Naive B cell (primary cell): ENCODE measurements at regions not wholly inside any gene's neighbourhood (a gene's known extent, or its start where the extent isn't known, plus 50 kb on each side); places are given as distances from the start of the nearest gene placed in this dataset.
"Not testable (repeated sequence)": the region's sequence is repeated elsewhere in the genome, so short reads cannot be mapped to it uniquely, and the experiment has no call there.

ENCODE experiments used
- ATAC-seq, 2 donors: fragments of 150-1000 bp; cut with Tn5 transposase; 2 replicates each; pipeline ENCODE4 v1.10.0; 2021; ENCODE audit warnings: low read depth in 2 of 2, mild to moderate bottlenecking in 2 of 2, moderate library complexity in 2 of 2
- DNase-seq: peaks from one replicate; pipeline ENCODE4 v3.0.0; 2022
- H3K27ac Mint-ChIP-seq, 6 donors: one replicate each; pipeline ENCODE4 v1.8.0; 2020 to 2022; ENCODE audit warnings: mild to moderate bottlenecking in 6 of 6, mixed read lengths in 6 of 6, moderate library complexity in 5 of 6, inconsistent platforms in 2 of 6
- H3K27me3 Mint-ChIP-seq, 3 donors: one replicate each; pipeline ENCODE4 v1.8.0; 2021 to 2022; ENCODE audit warnings: mixed read lengths in 3 of 3, mild to moderate bottlenecking in 1 of 3
- H3K36me3 Mint-ChIP-seq, 2 donors: one replicate each; pipeline ENCODE4 v1.8.0; 2020 to 2022; ENCODE audit warnings: mixed read lengths in 2 of 2, inconsistent platforms in 1 of 2, mild to moderate bottlenecking in 1 of 2
- H3K4me1 Mint-ChIP-seq, 3 donors: one replicate each; pipeline ENCODE4 v1.8.0; 2020 to 2022; ENCODE audit warnings: mixed read lengths in 3 of 3, inconsistent platforms in 1 of 3, mild to moderate bottlenecking in 1 of 3, moderate library complexity in 1 of 3
- H3K4me3 Mint-ChIP-seq, 8 donors: one replicate each; pipeline ENCODE4 v1.8.0; 2020 to 2022; ENCODE audit warnings: mild to moderate bottlenecking in 8 of 8, mixed read lengths in 8 of 8, moderate library complexity in 8 of 8, inconsistent platforms in 2 of 8
- H3K9me3 Mint-ChIP-seq, 7 donors: one replicate each; pipeline ENCODE4 v1.8.0; 2020 to 2022; ENCODE audit warnings: mixed read lengths in 7 of 7, mild to moderate bottlenecking in 5 of 7, inconsistent platforms in 2 of 7, moderate library complexity in 1 of 7

- Mint-ChIP-seq H3K27ac (peak overlapping the region in 1 of 6 donors; percentile 22), H3K9me3 (no peaks in the 10 kb centered on the region), H3K27me3 (no peaks in the 10 kb centered on the region), H3K36me3 (no peaks in the 10 kb centered on the region), H3K4me1 (peaks cover 5 to 10% (median 5%) of the 10 kb centered on the region in 3 donors), H3K4me3 (peak overlapping the region in 3 of 8 donors; percentile 42 to 67 (median 63))
- DNase-seq (no peak), ATAC-seq (peak; percentile 21 to 35)
Observed at GRCh38 chr21:19440792-19441655, 1037.4 kb upstream of the TMPRSS15 start.

DNA sequence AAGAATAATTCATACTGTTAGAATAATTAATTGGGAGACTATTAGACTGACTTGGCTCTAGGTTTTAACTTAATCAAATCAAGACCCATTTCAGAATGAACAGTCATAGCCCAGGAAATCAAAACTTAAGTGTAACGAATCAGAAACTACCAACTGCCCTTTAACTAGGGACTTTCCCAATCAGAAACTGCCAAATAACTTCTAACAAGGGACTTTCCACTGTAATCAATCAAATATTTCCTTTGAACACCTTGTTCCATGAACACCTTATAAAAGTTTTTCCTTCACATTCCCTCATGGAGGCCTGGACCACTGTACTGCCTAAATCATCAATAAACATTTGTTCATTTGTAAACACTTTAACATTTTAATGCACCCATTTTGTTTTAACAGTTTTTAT is 1054.7 kb upstream of the TMPRSS15 start:
- no peak overlapping the region for H3K27ac Mint-ChIP-seq

GRCh38 chr21:19461481-19462205 is 1058.1 kb upstream of the TMPRSS15 start:
- H3K36me3 Mint-ChIP-seq, result no peaks in the 10 kb centered on the region
- H3K9me3 Mint-ChIP-seq, result peaks cover 0 to 5% (median 3%) of the 10 kb centered on the region in 7 donors
- H3K4me1 Mint-ChIP-seq, result no peaks in the 10 kb centered on the region
- no peak overlapping the region for H3K4me3 Mint-ChIP-seq
- DNase-seq (no peak), ATAC-seq (no peak)
- H3K27me3 Mint-ChIP-seq, result no peaks in the 10 kb centered on the region
- H3K27ac Mint-ChIP-seq, result no peak overlapping the region

More for the DNA sequence above, 1054.7 kb upstream of the TMPRSS15 start:
- H3K4me3 Mint-ChIP-seq, result no peak overlapping the region
- H3K9me3 Mint-ChIP-seq, result peaks cover 0 to 5% (median 3%) of the 10 kb centered on the region in 7 donors
- DNase-seq, result no peak
- no peaks in the 10 kb centered on the region for H3K4me1 Mint-ChIP-seq
- no peak for ATAC-seq
- H3K27me3 Mint-ChIP-seq, result no peaks in the 10 kb centered on the region
- H3K36me3 Mint-ChIP-seq, result no peaks in the 10 kb centered on the region

DNA sequence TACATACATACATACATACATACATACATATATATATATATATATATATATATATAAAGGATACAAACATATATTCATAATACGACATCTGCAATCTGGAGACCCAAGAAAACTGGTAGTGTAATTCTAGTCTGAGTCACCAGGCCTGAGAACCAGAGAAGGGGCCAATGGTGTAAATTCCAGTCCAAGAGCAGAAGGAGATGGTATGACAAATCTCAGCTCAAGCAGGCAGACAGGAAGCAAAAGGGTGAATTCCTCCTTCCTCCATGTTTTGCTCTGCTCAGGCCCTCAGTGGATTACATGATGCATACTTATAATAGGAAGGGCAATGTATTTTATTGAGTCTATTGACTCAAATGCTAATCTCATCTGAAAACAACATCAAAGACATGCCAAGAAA is 1060.4 kb upstream of the TMPRSS15 start:
- H3K4me3 Mint-ChIP-seq, result no peak overlapping the region
- no peak for DNase-seq
- no peak overlapping the region for H3K27ac Mint-ChIP-seq
- no peaks in the 10 kb centered on the region for H3K4me1 Mint-ChIP-seq
- H3K36me3 Mint-ChIP-seq, result no peaks in the 10 kb centered on the region
- no peaks in the 10 kb centered on the region for H3K27me3 Mint-ChIP-seq
- ATAC-seq, result no peak
- peaks cover 0 to 6% (median 4%) of the 10 kb centered on the region in 7 donors for H3K9me3 Mint-ChIP-seq

- Mint-ChIP-seq H3K36me3 (no peaks in the 10 kb centered on the region), H3K27me3 (no peaks in the 10 kb centered on the region), H3K9me3 (peaks cover 0 to 23% (median 2%) of the 10 kb centered on the region in 7 donors), H3K4me1 (no peaks in the 10 kb centered on the region), H3K27ac (no peak overlapping the region), H3K4me3 (no peak overlapping the region)
- DNase-seq (no peak), ATAC-seq (no peak)
Observed at GRCh38 chr21:19468991-19469715, 1065.6 kb upstream of the TMPRSS15 start.

DNA sequence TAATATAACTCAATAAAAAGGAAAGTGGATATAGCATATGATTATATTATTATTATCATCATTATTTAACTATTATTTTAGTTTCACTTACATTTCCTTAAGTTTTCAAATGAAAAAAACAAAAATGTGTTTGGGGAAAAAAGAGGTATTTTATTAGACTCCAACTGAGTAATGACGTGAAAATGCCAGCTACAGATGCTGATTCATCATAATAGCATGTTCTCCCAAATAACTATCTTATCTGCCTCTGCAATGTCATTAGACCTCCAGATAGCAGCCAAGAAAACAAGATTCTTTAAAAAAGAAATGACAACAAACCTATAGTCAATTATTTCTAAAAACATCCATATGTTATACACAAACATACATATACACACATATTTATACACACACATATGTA is 1071.9 kb upstream of the TMPRSS15 start:
- Mint-ChIP-seq H3K4me1 (no peaks in the 10 kb centered on the region), H3K4me3 (no peak overlapping the region), H3K27ac (no peak overlapping the region), H3K27me3 (no peaks in the 10 kb centered on the region), H3K36me3 (no peaks in the 10 kb centered on the region), H3K9me3 (peaks cover 0 to 30% (median 7%) of the 10 kb centered on the region in 7 donors)
- no peak for ATAC-seq
- no peak for DNase-seq

DNA sequence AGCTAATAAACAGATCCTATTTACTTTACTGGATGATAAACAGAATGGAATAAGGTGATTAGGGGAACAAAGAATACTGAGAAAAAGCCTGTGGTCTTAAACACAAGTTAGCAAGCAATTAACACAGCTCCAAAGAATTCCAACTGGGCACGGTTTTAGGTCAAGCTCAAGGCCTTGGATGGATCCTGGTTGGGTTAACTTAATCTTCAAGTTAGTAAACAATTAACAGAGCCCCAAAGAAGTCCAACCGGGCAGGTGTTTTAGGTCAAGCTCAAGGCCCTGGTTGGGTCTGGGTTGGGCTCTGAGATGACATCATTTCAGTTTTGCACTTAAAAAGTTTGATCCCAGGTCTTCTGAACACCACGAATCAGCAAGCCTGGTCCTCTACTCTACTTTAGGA is 1086.3 kb upstream of the TMPRSS15 start:
- no peaks in the 10 kb centered on the region for H3K27me3 Mint-ChIP-seq
- peaks cover 0 to 8% (median 0%) of the 10 kb centered on the region in 3 donors for H3K4me1 Mint-ChIP-seq
- no peak overlapping the region for H3K4me3 Mint-ChIP-seq
- H3K36me3 Mint-ChIP-seq, result no peaks in the 10 kb centered on the region
- DNase-seq (no peak), ATAC-seq (no peak)
- peaks cover 0 to 5% (median 0%) of the 10 kb centered on the region in 7 donors for H3K9me3 Mint-ChIP-seq
- H3K27ac Mint-ChIP-seq, result no peak overlapping the region

GRCh38 chr21:19490481-19490880 is 1086.9 kb upstream of the TMPRSS15 start:
- Mint-ChIP-seq H3K27me3 (no peaks in the 10 kb centered on the region), H3K9me3 (peaks cover 0 to 5% (median 0%) of the 10 kb centered on the region in 7 donors), H3K36me3 (no peaks in the 10 kb centered on the region)

GRCh38 chr21:19493437-19494241 is 1090.1 kb upstream of the TMPRSS15 start:
- not testable (repeated sequence) for H3K4me1 Mint-ChIP-seq, H3K27me3 Mint-ChIP-seq, H3K36me3 Mint-ChIP-seq, H3K27ac Mint-ChIP-seq, DNase-seq, H3K9me3 Mint-ChIP-seq, ATAC-seq
- peak overlapping the region in 1 of 8 donors; percentile 73 for H3K4me3 Mint-ChIP-seq

More at GRCh38 chr21:19490481-19490880, 1086.9 kb upstream of the TMPRSS15 start:
- Mint-ChIP-seq H3K27ac (no peak overlapping the region), H3K4me3 (no peak overlapping the region), H3K4me1 (peaks cover 0 to 9% (median 0%) of the 10 kb centered on the region in 3 donors)
- no peak for DNase-seq
- no peak for ATAC-seq

GRCh38 chr21:19501115-19501514 is 1097.5 kb upstream of the TMPRSS15 start:
- Mint-ChIP-seq H3K9me3 (peaks cover 0 to 7% (median 2%) of the 10 kb centered on the region in 7 donors), H3K4me1 (no peaks in the 10 kb centered on the region), H3K36me3 (no peaks in the 10 kb centered on the region), H3K27ac (no peak overlapping the region), H3K27me3 (no peaks in the 10 kb centered on the region), H3K4me3 (no peak overlapping the region)
- DNase-seq (no peak), ATAC-seq (no peak)

GRCh38 chr21:19507682-19508260 is 1104.2 kb upstream of the TMPRSS15 start:
- DNase-seq (no peak), ATAC-seq (no peak)

GRCh38 chr21:19508442-19508841 is 1104.9 kb upstream of the TMPRSS15 start:
- Mint-ChIP-seq H3K4me3 (no peak overlapping the region), H3K9me3 (peaks cover 0 to 10% (median 3%) of the 10 kb centered on the region in 7 donors), H3K36me3 (no peaks in the 10 kb centered on the region), H3K27ac (no peak overlapping the region), H3K4me1 (no peaks in the 10 kb centered on the region), H3K27me3 (no peaks in the 10 kb centered on the region)
- DNase-seq, result no peak
- no peak for ATAC-seq

More at GRCh38 chr21:19507682-19508260, 1104.2 kb upstream of the TMPRSS15 start:
- Mint-ChIP-seq H3K27me3 (no peaks in the 10 kb centered on the region), H3K27ac (no peak overlapping the region), H3K36me3 (no peaks in the 10 kb centered on the region), H3K4me1 (no peaks in the 10 kb centered on the region), H3K9me3 (peaks cover 0 to 14% (median 3%) of the 10 kb centered on the region in 7 donors), H3K4me3 (no peak overlapping the region)
